Activated T-cell treated with anti-CD3 and anti-CD28 coated beads, Interleukin-2, amount 50 U/mL, for 4 hours (primary cell): ENCODE measurements at regions not wholly inside any gene's neighbourhood (a gene's known extent, or its start where the extent isn't known, plus 50 kb on each side); places are given as distances from the start of the nearest gene placed in this dataset.

Experiments
- ATAC-seq, 2 donors: fragments of 200-7000 bp; cut with Tn5 transposase; one replicate each; pipeline ENCODE4 v1.10.0; 2021
- DNase-seq: peaks from one replicate; pipeline ENCODE4 v3.0.0-alpha.2; 2020
- H3K27me3 Mint-ChIP-seq: one replicate; pipeline ENCODE4 v1.8.0; 2021; ENCODE audit warnings: low read depth, mixed read lengths
- H3K36me3 Mint-ChIP-seq: one replicate; pipeline ENCODE4 v1.8.0; 2022; ENCODE audit warnings: mixed read lengths; ENCODE audit not compliant: insufficient read depth
- H3K4me1 Mint-ChIP-seq: one replicate; pipeline ENCODE4 v1.8.0; 2021; ENCODE audit warnings: low read depth, mixed read lengths
- H3K4me3 Mint-ChIP-seq: one replicate; pipeline ENCODE4 v1.8.0; 2021; ENCODE audit warnings: mild to moderate bottlenecking, moderate library complexity, mixed read lengths
- H3K9me3 Mint-ChIP-seq: one replicate; pipeline ENCODE4 v1.8.0; 2021; ENCODE audit warnings: mixed read lengths

DNA sequence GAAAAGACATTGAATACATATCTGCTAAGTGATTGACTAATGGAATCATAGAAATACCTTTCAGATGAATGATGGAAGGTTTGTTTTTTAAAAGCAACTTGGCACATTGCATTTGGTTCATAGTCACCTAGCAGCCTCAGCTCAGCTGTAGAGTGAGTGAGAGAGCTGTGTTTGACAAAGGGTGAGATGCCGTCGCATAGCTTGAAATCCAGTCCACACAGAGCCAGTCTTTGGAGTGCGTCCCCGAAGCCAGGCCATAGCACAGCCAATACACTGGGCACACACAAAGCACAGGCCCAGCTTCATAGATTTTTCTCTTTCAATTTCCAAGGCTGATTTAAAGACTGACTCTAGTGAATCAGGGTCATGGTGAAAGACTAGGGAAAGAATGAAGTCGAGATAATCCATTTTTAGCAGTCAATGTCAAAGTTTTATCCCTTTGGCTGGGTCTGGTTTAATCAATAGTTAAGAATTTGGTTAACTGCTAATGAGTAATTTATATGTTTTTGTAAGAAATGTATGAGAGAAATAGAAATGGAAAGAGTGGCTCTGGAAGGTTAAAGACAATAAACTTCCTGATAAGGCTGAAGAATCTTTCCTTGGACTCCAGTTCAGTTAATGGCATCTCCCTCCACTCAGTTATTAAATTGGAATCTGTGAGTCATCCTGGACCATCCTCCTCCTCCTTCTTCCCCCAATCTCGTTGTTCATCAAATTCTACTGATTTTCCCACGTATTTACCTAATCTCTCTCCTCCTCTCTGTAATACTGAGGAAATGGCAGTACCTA, 101.2 kb upstream of the IRF2BP2 start:
- Mint-ChIP-seq H3K9me3 (no peaks in the 10 kb centered on the region), H3K4me1 (peaks cover under 1% of the 10 kb centered on the region), H3K4me3 (no peak overlapping the region), H3K27me3 (no peaks in the 10 kb centered on the region), H3K36me3 (no peaks in the 10 kb centered on the region)
- DNase-seq (no peak), ATAC-seq (no peak)

DNA sequence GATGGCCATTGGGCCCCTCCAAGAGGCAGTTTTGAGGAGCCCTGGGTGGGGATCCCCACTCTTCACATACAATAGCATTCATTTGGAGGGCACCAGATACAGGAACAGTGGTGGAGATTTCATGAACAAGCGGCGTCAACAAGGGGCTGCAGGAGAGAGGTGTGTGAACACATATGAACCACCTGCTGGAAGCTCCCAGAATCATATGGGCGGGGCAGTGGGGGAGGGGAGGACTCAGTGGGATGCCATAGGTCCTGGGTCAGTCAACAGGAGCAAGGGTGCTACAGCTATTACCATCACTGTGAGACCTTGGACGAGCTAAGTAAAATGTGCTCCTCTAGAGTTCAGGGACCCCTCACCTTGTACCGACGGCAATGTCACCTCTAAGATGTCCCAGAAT, 100.4 kb upstream of the IRF2BP2 start:
- Mint-ChIP-seq H3K27me3 (no peaks in the 10 kb centered on the region), H3K36me3 (no peaks in the 10 kb centered on the region), H3K4me3 (no peak overlapping the region), H3K9me3 (no peaks in the 10 kb centered on the region), H3K4me1 (peaks cover 8% of the 10 kb centered on the region)
- DNase-seq (no peak), ATAC-seq (no peak)

DNA sequence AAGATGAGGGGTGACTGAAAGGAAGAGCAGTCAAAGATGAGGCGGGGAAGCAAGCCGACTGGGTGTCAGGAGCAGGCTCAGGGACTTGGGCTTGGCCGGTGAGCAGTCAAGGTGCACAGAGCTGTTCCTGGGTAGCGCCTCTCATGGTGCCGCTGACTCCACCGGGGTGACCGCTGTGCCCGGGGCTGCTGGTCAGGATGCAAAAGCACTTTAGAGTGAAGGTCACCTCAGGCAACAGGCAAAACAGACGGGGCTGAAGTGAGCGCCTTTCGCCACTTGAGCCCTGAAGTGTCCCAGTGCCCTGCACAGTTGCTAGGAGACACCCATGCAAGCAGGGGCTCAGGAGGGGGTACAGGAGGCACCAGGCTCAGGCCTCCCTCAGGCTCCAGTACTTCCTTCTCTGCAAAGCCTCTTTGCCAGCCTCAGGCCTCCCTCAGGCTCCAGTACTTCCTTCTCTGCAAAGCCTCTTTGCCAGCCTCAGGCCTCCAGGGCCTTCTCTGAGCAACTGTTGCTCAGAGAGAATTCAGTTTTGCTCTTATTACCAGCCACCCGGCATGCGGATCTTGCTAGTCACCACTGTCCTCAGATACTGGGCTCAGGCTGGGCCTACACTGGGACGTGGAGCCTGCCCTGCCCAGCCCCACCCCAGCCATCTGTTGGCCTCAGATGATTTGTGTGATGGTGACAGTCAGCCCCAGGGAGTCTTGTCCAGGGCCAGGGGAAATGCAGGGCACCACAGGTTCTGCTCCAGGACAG, 99.7 kb upstream of the IRF2BP2 start:
- H3K4me3 Mint-ChIP-seq, result no peak overlapping the region
- DNase-seq (no peak), ATAC-seq (no peak)
- H3K4me1 Mint-ChIP-seq, result peaks cover 10% of the 10 kb centered on the region
- no peaks in the 10 kb centered on the region for H3K27me3 Mint-ChIP-seq
- H3K36me3 Mint-ChIP-seq, result no peaks in the 10 kb centered on the region
- H3K9me3 Mint-ChIP-seq, result no peaks in the 10 kb centered on the region

DNA sequence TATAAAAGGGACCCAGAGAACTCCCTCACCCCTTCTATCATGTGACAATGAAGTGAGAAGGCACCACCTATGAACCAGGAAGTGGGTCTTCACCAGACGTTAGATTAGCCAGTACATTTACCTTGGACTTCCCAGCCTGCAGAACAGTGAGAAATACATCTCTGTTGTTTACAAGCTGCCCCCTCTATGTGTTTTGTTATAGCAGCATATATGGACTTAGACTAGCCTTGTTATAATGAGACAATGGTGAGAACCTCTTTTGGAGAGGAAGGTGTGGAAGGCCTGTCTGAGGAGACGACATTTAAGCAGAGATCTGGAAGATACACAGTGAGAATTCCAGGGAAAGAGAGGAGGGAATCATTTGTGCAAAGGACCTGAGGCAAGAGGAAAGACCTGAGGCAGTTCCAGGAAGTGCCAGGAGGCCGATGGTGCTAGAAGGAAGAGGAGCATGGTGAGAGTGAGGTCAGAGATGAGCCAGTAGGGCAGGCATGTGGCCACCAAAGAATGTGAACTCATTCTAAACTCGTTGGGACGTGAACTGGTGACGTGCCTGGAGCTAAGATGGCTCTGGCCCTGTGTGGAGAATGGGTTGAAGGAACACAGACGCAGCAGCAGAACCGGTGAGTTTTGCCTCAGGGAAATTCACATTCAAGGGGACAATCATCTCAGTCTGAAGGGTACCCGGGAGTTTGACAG, 98.9 kb upstream of the IRF2BP2 start:
- DNase-seq (no peak), ATAC-seq (no peak)
- H3K27me3 Mint-ChIP-seq, result no peaks in the 10 kb centered on the region
- H3K9me3 Mint-ChIP-seq, result no peaks in the 10 kb centered on the region
- peaks cover 10% of the 10 kb centered on the region for H3K4me1 Mint-ChIP-seq
- no peaks in the 10 kb centered on the region for H3K36me3 Mint-ChIP-seq
- no peak overlapping the region for H3K4me3 Mint-ChIP-seq

DNA sequence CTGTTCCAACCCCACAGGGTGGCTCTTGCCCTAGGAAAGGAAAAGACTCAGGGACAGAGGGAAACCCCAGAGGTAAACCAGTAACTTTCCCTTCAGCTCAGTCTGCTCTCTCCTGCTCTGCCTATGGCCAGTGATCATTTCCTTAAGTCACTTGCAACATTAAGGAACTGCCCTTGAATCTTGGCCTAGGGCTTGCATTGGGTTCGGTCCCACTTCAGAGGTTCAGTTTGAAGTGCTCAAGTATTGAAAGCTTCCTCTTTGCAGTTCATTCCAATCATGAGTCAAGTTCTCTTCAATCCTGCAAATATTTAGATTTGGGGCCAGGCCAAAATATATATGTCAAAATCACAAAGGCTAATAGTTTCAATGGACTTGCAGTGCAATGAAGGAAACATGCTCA, 97.7 kb upstream of the IRF2BP2 start:
- no peak for DNase-seq
- Mint-ChIP-seq H3K4me3 (no peak overlapping the region), H3K27me3 (no peaks in the 10 kb centered on the region), H3K36me3 (no peaks in the 10 kb centered on the region), H3K9me3 (no peaks in the 10 kb centered on the region), H3K4me1 (peaks cover 10% of the 10 kb centered on the region)
- ATAC-seq, result no peak

DNA sequence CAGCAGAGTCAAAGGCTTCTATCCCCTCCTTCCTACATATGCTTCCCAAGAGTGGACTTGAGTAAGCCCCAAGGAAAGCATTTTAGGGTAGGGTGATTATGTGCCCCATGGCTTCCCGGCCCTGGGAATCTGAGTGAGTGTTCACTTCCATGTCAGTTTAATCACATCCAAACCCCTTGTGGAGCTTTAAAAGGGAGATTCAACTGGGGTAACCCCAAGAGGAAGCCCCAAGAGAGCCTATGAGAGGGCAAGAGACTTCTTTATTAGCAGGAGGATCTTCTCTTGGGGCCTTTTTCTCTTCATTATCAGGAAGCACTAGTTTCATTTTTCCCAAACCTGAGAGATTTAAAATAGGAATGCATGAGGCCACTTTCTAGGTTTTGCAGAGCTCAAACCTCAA, 97.0 kb upstream of the IRF2BP2 start:
- H3K36me3 Mint-ChIP-seq, result no peaks in the 10 kb centered on the region
- no peaks in the 10 kb centered on the region for H3K9me3 Mint-ChIP-seq
- ATAC-seq (no peak), DNase-seq (no peak)
- peaks cover 10% of the 10 kb centered on the region for H3K4me1 Mint-ChIP-seq
- H3K4me3 Mint-ChIP-seq, result no peak overlapping the region
- no peaks in the 10 kb centered on the region for H3K27me3 Mint-ChIP-seq

DNA sequence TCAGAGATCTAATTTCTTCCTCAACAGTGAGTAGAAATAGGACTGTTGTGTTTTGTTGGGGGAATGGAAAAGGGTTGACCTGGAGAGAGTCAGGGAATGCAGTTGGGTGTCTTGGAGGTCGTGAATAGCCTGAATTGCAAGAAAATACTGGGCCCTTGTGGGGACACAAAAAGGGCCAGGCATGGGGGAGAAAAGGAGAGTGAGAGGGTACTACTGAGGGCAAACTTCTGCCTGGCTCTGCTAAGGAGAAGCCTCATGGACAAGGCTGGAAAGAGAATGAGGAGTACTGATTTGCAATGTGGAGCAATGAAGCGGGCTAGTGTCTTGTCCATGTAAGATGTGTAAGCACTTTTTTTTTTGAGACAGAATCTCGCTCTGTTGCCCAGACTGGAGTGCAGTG, 96.2 kb upstream of the IRF2BP2 start:
- H3K27me3 Mint-ChIP-seq, result no peaks in the 10 kb centered on the region
- DNase-seq (no peak), ATAC-seq (no peak)
- H3K36me3 Mint-ChIP-seq, result no peaks in the 10 kb centered on the region
- no peak overlapping the region for H3K4me3 Mint-ChIP-seq
- H3K9me3 Mint-ChIP-seq, result no peaks in the 10 kb centered on the region
- peaks cover 10% of the 10 kb centered on the region for H3K4me1 Mint-ChIP-seq

DNA sequence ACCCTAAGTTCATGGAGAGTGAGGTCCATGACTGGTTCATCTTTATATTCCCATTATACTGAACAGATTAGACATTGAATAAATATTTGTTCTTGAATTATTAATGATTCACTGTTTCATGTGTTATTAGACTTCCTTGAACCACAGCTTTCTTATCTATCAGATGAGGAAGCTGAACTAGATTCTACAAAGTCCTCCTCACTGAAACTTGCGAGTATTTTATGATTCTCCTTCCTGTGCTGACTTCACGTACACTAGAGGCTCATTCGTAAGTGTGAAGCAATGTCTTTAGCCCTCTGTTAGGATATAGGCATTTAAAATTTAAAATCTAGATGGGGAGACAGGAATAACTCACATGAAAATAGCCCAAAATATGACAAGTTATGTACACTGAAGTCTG, 95.6 kb upstream of the IRF2BP2 start:
- no peak for ATAC-seq
- Mint-ChIP-seq H3K36me3 (no peaks in the 10 kb centered on the region), H3K4me3 (no peak overlapping the region), H3K27me3 (no peaks in the 10 kb centered on the region), H3K9me3 (no peaks in the 10 kb centered on the region), H3K4me1 (peaks cover 10% of the 10 kb centered on the region)
- DNase-seq, result no peak

DNA sequence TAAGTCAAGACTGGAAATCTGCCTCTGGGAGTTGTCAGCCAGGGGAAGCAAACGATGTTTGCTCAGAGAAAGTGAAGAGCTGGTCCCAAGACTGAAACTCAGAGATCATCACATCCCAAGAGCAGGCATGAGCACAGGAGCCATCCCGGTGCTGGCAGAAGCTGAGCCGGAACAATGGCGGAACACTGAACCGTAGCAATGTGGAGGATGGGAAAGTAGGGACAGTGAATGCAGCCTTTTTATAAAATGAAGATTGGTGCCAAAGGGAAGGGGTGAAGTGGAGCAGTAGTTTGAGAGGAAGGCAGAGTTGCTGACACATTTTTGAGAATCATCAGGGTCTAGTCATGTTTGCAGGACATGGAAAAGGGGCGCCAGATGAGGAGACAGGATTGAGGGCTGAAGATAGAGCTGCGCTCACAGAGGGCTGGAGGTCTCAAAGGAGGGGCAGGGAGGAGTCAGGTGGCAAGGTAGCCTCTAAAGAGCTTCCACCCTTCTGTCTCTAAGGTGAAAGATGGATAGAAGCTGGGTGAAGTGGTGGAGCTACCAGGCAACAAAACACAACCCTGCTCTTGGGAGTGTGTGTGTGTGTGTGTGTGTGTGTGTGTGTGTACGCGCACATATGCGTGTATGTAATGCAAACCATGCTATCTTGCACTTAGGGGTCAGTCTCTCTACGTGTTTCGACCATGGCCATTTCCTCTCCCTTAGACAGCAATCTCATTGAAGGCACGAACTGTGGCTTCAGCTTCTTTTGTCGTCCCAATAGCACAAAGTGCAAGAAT, 94.3 kb upstream of the IRF2BP2 start:
- no peaks in the 10 kb centered on the region for H3K36me3 Mint-ChIP-seq
- H3K27me3 Mint-ChIP-seq, result no peaks in the 10 kb centered on the region
- no peak overlapping the region for H3K4me3 Mint-ChIP-seq
- peaks cover 15% of the 10 kb centered on the region for H3K4me1 Mint-ChIP-seq
- ATAC-seq (no peak), DNase-seq (no peak)
- H3K9me3 Mint-ChIP-seq, result no peaks in the 10 kb centered on the region

DNA sequence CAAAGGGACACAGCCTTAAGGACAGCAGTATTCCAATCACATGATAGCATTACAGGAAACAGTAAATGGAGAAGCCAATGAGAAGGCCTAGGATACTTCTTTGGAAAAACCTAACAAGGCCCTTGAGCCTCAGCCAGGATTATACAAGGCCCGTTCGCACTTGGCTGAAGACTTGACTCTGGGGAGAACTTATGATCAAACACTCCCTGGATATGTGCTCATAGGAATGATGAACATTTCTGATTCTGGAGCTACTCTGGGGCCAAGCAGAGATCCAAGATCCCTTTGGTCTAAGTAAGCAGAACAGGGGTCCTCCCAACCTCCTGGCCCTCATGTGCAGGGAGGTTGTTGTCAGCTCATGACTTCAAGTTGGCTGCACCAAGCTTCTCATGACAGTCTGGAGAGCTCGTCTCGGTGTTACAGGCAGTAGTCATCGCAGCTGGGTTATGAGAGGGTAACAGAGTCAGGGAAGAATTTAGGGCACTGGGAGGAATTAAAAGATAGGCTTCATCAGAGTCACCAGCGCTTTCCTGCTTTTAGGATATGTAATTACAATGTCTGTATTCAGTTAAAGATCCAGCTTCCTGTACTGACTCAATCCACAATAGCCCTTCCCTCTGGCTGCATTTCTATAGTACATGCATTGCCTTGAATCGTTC, 92.5 kb upstream of the IRF2BP2 start:
- ATAC-seq, result no peak
- peaks cover 15% of the 10 kb centered on the region for H3K4me1 Mint-ChIP-seq
- no peaks in the 10 kb centered on the region for H3K27me3 Mint-ChIP-seq
- no peaks in the 10 kb centered on the region for H3K36me3 Mint-ChIP-seq
- DNase-seq, result no peak
- H3K9me3 Mint-ChIP-seq, result no peaks in the 10 kb centered on the region
- H3K4me3 Mint-ChIP-seq, result no peak overlapping the region

DNA sequence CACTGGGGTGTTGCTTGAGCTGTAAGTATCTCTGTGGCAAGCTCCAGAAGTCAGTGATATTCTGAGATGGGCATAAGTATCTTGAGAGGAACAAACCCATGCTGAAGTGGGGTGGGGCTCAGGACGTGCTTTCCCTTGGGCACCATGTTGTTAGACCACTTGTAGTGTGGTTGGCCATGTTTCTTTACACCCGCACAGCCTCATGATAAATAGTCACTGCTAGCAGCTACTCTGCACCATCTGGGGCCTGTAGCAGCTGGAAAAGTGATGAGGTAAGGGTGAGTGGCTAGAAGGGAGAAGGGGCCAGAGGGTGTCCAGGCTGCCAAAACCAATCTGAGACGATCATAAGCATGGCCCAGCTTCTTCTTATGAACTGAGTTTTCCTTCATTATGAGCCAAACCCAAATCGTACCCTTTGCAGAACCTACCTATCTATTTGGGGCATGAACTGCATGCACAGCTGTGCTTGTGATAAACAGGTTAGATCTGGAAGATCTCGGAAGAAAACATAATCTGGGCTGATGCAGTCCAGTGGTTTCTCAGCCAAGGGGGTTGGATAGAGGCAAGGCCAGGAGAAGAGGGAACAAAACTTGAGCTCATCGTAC, 91.9 kb upstream of the IRF2BP2 start:
- Mint-ChIP-seq H3K4me3 (no peak overlapping the region), H3K9me3 (no peaks in the 10 kb centered on the region), H3K4me1 (peaks cover 15% of the 10 kb centered on the region), H3K27me3 (no peaks in the 10 kb centered on the region), H3K36me3 (no peaks in the 10 kb centered on the region)
- ATAC-seq (no peak), DNase-seq (no peak)

DNA sequence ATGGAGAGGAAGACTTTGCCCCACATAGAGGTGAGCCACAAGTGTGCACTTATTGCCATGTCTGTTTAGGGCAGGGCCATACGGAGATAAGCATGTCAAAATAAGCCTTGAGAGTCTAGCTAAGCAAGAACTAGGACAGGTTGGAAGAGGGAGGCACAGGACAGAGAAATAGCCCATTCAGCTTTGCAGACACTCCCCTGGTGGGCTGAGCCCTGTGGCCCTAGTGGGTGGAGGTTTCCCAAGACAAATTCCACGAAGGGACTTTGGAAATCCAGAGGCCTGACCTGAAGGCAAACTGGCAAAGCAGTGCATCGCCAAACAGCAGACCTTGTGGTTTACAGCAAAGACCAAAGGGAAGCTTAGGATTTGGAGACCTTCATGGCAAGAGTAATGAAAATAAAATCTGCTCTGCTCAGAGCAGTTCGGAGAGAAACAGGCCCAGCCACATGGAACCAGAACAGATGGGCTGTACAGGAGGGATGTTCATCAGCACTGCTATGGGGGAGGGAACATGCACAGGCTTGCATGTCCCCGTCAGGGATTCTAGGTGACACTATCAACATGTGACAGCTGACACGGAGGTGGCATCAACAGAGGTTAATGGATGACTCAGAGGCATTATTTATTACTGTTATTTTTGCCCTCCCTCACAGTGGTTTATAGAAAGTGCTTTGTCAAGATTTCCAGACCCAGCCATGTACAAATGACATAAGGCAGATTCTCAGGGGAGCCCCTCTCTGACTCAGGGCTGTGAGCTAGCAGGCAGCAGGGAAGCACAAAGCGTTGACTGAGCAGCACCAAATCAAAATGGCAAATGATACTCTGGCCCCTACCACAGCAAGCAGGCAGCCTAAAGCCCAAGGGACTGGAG, 90.1 kb upstream of the IRF2BP2 start:
- ATAC-seq (peak; percentile 66 to 82), DNase-seq (peak; percentile 21)
- Mint-ChIP-seq H3K27me3 (no peaks in the 10 kb centered on the region), H3K4me3 (no peak overlapping the region), H3K9me3 (no peaks in the 10 kb centered on the region), H3K36me3 (no peaks in the 10 kb centered on the region), H3K4me1 (peaks cover 6% of the 10 kb centered on the region)

DNA sequence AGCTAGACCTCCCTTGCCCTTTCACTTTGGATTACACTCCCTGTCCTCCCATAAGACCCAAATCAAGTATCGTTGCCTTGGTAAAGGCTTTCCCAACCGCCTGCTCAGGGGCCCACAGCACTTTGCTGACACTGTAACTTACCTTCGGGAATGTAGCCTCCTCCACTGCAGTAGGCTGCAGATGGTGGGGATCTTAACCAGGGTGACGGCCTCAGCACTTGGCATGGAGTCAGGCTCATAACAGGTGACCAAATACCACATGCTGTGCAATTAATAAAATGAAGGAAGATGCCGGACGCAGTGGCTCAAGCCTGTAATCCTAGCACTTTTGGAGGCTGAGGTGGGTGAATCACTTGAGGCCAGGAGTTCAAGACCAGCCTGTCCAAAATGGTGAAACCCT, 88.7 kb upstream of the IRF2BP2 start:
- Mint-ChIP-seq H3K4me3 (no peak overlapping the region), H3K4me1 (peaks cover 6% of the 10 kb centered on the region), H3K36me3 (no peaks in the 10 kb centered on the region), H3K27me3 (no peaks in the 10 kb centered on the region), H3K9me3 (no peaks in the 10 kb centered on the region)
- DNase-seq (no peak), ATAC-seq (no peak)
